HG02759 (cell line): ENCODE measurements at regions not wholly inside any gene's neighbourhood (a gene's known extent, or its start where the extent isn't known, plus 50 kb on each side); places are given as distances from the start of the nearest gene placed in this dataset.

ENCODE experiments used
- ATAC-seq: cut with Tn5 transposase; IDR thresholded peaks from one replicate; pipeline ENCODE4 v1.9.1; 2021; ENCODE audit warnings: mild to moderate bottlenecking, moderate library complexity; ENCODE audit not compliant: unreplicated experiment

- ATAC-seq: no peak
Observed at GRCh38 chr17:12287953-12288352, 267.3 kb downstream of the MAP2K4 start.

GRCh38 chr17:12290207-12290606 lies 269.5 kb downstream of the MAP2K4 start:
- ATAC-seq: no peak

- no peak for ATAC-seq
Observed at GRCh38 chr17:12296209-12296625, 275.5 kb downstream of the MAP2K4 start.

GRCh38 chr17:12301551-12301950 lies 280.9 kb downstream of the MAP2K4 start:
- no peak for ATAC-seq

- ATAC-seq: no peak
Observed at GRCh38 chr17:12302711-12303110, 282.0 kb downstream of the MAP2K4 start.

GRCh38 chr17:12310811-12311210 lies 290.1 kb downstream of the MAP2K4 start:
- ATAC-seq: no peak

GRCh38 chr17:12312692-12313091 lies 292.0 kb downstream of the MAP2K4 start:
- no peak for ATAC-seq

GRCh38 chr17:12313786-12314185 lies 293.1 kb downstream of the MAP2K4 start:
- no peak for ATAC-seq

GRCh38 chr17:12316021-12316420 lies 295.3 kb downstream of the MAP2K4 start:
- no peak for ATAC-seq

GRCh38 chr17:12318571-12319266 lies 298.0 kb downstream of the MAP2K4 start:
- no peak for ATAC-seq

- ATAC-seq: no peak
Observed at GRCh38 chr17:12320286-12320685, 299.6 kb downstream of the MAP2K4 start.

GRCh38 chr17:12328204-12328603 lies 307.5 kb downstream of the MAP2K4 start:
- no peak for ATAC-seq

GRCh38 chr17:12330456-12330855 lies 309.8 kb downstream of the MAP2K4 start:
- ATAC-seq: no peak

- no peak for ATAC-seq
Observed at GRCh38 chr17:12341328-12341727, 320.7 kb downstream of the MAP2K4 start.

- no peak for ATAC-seq
Observed at GRCh38 chr17:12342161-12342560, 321.5 kb downstream of the MAP2K4 start.

- peak; percentile 57 for ATAC-seq
Observed at GRCh38 chr17:12342609-12343435, 322.1 kb downstream of the MAP2K4 start.

- ATAC-seq: no peak
Observed at GRCh38 chr17:12348476-12348875, 317.2 kb upstream of the MYOCD start.

GRCh38 chr17:12349297-12349696 lies 316.4 kb upstream of the MYOCD start:
- no peak for ATAC-seq

- ATAC-seq: no peak
Observed at GRCh38 chr17:12352127-12352526, 313.6 kb upstream of the MYOCD start.

GRCh38 chr17:12357600-12357999 lies 308.1 kb upstream of the MYOCD start:
- ATAC-seq: no peak

- ATAC-seq: no peak
Observed at GRCh38 chr17:12358477-12358876, 307.2 kb upstream of the MYOCD start.

GRCh38 chr17:12362853-12363455 lies 302.7 kb upstream of the MYOCD start:
- no peak for ATAC-seq
